ENCODE measurements at regions not wholly inside any gene's neighbourhood (a gene's known extent, or its start where the extent isn't known, plus 50 kb on each side); places are given as distances from the start of the nearest gene placed in this dataset.

DNA sequence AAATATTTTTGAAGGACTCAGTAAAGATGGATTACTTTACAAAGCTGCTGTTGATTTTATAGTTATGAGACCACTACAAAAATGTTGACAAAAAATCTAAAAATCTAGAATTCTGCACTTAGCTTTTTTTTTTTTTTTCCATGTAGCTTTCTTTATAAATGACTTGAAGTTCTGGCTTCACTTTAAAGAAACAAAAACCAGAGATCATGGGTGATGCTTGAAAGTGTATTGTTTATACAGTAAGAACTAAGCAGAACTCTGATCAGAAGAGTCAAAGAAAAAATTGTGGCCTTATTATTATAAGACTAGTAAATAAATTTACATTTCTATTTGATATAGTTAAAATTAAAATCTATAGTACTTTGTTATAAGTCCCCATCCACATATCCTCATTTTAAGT lies 301.7 kb downstream of the BLID start:
- no peak for DNase-seq (ENCODE audit: low spot score)
- TF ChIP-seq, protein P1, sequence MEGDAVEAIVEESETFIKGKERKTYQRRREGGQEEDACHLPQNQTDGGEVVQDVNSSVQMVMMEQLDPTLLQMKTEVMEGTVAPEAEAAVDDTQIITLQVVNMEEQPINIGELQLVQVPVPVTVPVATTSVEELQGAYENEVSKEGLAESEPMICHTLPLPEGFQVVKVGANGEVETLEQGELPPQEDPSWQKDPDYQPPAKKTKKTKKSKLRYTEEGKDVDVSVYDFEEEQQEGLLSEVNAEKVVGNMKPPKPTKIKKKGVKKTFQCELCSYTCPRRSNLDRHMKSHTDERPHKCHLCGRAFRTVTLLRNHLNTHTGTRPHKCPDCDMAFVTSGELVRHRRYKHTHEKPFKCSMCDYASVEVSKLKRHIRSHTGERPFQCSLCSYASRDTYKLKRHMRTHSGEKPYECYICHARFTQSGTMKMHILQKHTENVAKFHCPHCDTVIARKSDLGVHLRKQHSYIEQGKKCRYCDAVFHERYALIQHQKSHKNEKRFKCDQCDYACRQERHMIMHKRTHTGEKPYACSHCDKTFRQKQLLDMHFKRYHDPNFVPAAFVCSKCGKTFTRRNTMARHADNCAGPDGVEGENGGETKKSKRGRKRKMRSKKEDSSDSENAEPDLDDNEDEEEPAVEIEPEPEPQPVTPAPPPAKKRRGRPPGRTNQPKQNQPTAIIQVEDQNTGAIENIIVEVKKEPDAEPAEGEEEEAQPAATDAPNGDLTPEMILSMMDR (IDR thresholded peaks at IDR 0.05; ENCODE audit: extremely low read depth, missing control alignments): no peak

DNA sequence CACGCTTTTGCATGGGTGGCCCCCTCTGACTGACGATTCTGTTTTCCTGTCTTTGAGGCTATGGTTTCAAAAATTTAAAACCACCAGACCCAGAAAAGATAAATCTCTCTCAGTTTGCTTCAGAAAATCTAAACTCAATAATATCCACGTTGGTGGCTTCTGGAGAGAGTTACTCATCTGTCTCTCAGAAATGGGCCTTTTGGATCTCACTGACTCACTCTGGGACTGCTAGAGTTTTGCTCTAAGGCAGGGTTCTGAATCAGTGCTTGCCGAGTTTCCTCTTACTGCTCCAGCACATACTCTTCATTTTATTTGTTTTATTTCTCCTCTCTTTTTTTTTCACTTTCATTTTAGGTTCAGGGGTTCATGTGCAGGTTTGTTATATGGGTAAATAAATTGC lies 305.7 kb downstream of the BLID start:
- no peak for DNase-seq (ENCODE audit: low spot score)
- TF ChIP-seq, protein P1 (IDR thresholded peaks at IDR 0.05; ENCODE audit: extremely low read depth, missing control alignments): no peak

DNA sequence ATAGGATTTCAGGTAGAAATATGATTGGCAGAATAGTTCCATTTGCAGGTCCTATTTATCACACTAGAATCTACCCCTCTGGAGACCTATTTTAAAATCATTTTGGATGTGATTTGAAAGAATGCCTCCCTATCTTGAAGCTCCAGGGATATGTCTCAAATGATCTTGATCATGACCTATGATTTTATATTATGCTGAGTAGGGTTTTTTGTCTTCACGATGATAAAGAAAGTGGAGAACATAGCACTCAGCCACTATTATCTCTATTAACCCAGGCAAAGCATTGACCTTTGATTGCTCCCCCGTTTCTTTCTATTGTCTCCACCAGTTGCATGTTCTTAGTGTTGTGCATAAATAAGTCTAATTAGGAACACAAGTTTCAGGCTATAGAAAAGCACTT lies 307.9 kb downstream of the BLID start:
- TF ChIP-seq, protein P1 (IDR thresholded peaks at IDR 0.05; ENCODE audit: extremely low read depth, missing control alignments): no peak

DNA sequence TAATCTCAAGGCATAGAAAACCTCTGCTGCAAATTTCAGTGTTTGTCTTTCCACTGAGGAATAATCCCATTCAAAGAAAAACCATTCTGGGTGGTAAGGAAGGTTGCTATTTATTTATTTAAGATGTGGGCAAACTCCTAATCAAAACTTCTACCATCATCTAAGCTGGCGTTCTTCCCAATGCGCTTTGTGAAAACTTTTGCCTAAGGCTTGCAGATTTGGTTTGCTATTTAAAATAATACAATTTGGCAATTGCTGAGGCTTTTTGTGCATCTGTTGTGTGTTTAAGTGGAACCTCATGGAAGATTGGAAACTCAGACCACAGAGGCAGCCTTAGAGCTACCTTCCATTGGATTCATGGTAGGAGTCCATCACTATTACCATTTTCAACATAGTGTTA lies 309.0 kb downstream of the BLID start:
- TF ChIP-seq, protein P1 (IDR thresholded peaks at IDR 0.05; ENCODE audit: extremely low read depth, missing control alignments): no peak
- no peak for DNase-seq (ENCODE audit: low spot score)

More for the DNA sequence above, 307.9 kb downstream of the BLID start:
- DNase-seq (ENCODE audit: low spot score): no peak

DNA sequence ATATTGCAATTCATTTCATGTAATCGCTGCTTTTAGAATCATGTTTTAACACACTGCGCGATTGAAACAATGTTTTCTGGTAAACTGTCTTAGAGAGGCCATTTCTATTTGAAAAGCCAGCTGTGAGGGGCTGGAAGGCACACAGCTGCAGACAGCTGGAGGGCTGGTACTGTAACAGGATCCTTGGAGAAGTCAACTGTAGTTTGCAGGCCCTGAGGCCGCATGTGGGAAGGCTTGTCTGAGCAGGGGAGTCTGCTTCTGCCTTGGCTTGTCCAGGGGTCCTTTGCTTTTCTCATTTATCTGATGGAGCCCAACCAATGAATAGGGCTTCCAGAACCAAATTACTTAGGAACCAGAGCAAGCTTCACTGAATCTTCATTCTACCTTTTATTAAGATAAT lies 313.5 kb downstream of the BLID start:
- no peak for DNase-seq (ENCODE audit: low spot score)
- TF ChIP-seq, protein P1 (IDR thresholded peaks at IDR 0.05; ENCODE audit: extremely low read depth, missing control alignments): no peak

DNA sequence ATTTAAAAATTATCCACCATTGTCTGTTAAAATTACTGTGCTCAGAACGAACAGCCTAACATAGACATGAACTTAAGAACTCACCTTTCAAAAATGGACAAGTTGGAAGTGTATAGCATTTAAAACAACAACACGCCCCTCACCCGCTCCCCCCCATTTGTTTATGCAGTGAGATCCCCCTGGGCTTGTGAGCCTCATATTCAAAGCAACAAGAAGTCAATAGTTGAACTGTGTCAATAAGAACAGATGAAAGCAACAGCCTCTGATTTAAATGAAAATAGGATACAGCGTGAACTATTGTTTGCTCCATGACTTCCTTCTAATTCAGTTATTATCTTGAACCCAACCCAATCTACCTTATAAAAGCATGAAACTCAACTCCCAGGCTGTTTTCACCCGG lies 314.2 kb downstream of the BLID start:
- no peak for DNase-seq (ENCODE audit: low spot score)
- TF ChIP-seq, protein P1 (IDR thresholded peaks at IDR 0.05; ENCODE audit: extremely low read depth, missing control alignments): no peak

DNA sequence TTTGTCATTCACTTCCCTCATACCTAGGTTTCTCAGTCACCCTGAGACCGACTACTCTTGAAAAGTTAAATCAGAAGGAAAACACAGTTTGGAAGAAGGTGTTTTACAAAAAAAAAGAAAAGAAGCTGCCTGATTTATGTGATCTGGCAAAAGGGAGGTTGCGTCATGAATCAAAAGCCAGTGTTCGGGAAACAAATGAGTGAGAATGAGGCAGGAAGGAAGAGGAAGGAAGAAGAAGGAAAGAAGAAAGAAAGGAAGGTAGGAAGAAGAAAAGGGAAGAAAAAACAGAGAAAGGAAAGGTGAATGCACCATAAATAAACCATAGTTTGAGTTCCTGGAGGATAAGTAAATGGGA lies 314.6 kb downstream of the BLID start:
- TF ChIP-seq, protein P1 (IDR thresholded peaks at IDR 0.05; ENCODE audit: extremely low read depth, missing control alignments): no peak
- no peak for DNase-seq (ENCODE audit: low spot score)

Data from GM20000 (cell line).